Fibroblast of lung (primary cell): ENCODE measurements at regions not wholly inside any gene's neighbourhood (a gene's known extent, or its start where the extent isn't known, plus 50 kb on each side); places are given as distances from the start of the nearest gene placed in this dataset.

Source experiments
- DNase-seq, 2 donors: peaks; one replicate each; pipeline versions ENCODE4 v3.0.0 to v3.0.0-alpha.2; 2010; ENCODE audit warnings: low read depth in 2 of 2
- H2AFZ ChIP-seq: 2 replicates; pipeline ENCODE4 v1.5.1; 2012; ENCODE audit warnings: low read length, control low read depth, inconsistent platforms
- H3K27ac ChIP-seq: 2 replicates; pipeline ENCODE4 v1.5.1; 2011; ENCODE audit warnings: low read length, control low read depth; ENCODE audit not compliant: insufficient read depth
- H3K27me3 ChIP-seq: 2 replicates; pipeline ENCODE4 v1.5.1; 2011; ENCODE audit warnings: mild to moderate bottlenecking, low read length; ENCODE audit not compliant: control insufficient read depth, insufficient read depth
- H3K36me3 ChIP-seq: 2 replicates; pipeline ENCODE4 v1.5.1; 2011; ENCODE audit warnings: low read length; ENCODE audit not compliant: control insufficient read depth, insufficient read depth
- H3K4me1 ChIP-seq: 2 replicates; pipeline ENCODE4 v1.5.1; 2011; ENCODE audit warnings: low read length; ENCODE audit not compliant: control insufficient read depth, insufficient read depth; ENCODE audit errors: extremely low read depth
- H3K4me2 ChIP-seq: 2 replicates; pipeline ENCODE4 v1.5.1; 2011; ENCODE audit warnings: low read length, control low read depth; ENCODE audit not compliant: insufficient read depth; ENCODE audit errors: extremely low read depth
- H3K4me3 ChIP-seq, 4 experiments: fragments of 200-600 bp in 1 of 4; sonication (generic) in 1 of 4; replicated peaks in 1 of 4; 2 replicates each; pipeline ENCODE4 v1.5.1; 2011 to 2016; ENCODE audit warnings: low read length in 4 of 4, low read depth in 3 of 4, mild to moderate bottlenecking in 3 of 4, control low read depth in 2 of 4, inconsistent platforms in 1 of 4, mixed read lengths in 1 of 4; ENCODE audit not compliant: insufficient read depth in 1 of 4; ENCODE audit errors: control extremely low read depth in 1 of 4
- H3K79me2 ChIP-seq: 2 replicates; pipeline ENCODE4 v1.5.1; 2012; ENCODE audit warnings: mild to moderate bottlenecking, low read length, inconsistent platforms; ENCODE audit not compliant: control insufficient read depth, insufficient read depth
- H3K9ac ChIP-seq: 2 replicates; pipeline ENCODE4 v1.5.1; 2011; ENCODE audit warnings: mild to moderate bottlenecking, low read length, control low read depth; ENCODE audit not compliant: insufficient read depth
- H3K9me3 ChIP-seq: 2 replicates; pipeline ENCODE4 v1.5.1; 2012; ENCODE audit warnings: low read depth, low read length; ENCODE audit not compliant: control insufficient read depth, insufficient read depth
- H4K20me1 ChIP-seq: 2 replicates; pipeline ENCODE4 v1.5.1; 2011; ENCODE audit warnings: low read length; ENCODE audit not compliant: control insufficient read depth, insufficient read depth; ENCODE audit errors: extremely low read depth
- CTCF ChIP-seq, 2 donors: IDR thresholded peaks in 1 of 2; conservative IDR thresholded peaks in 1 of 2; 1 replicate in 1 of 2; 2 replicates in 1 of 2; pipeline ENCODE4 v1.5.1; 2011 to 2012; ENCODE audit warnings: low read length in 2 of 2, control low read depth in 1 of 2, inconsistent platforms in 1 of 2, low read depth in 1 of 2, mild to moderate bottlenecking in 1 of 2
- EZH2 ChIP-seq: IDR thresholded peaks from 2 replicates; pipeline ENCODE4 v1.5.1; 2012; ENCODE audit warnings: low read length, control low read depth, mild to moderate bottlenecking; ENCODE audit errors: missing control alignments

GRCh38 chr17:70606086-70606485, 436.8 kb downstream of the KCNJ2 start:
- no peaks in the 10 kb centered on the region for H4K20me1 ChIP-seq
- H3K9me3 ChIP-seq: no peaks in the 10 kb centered on the region
- H3K4me3 ChIP-seq: no peak overlapping the region
- no peak overlapping the region for H2AFZ ChIP-seq
- DNase-seq: no peak
- H3K27ac ChIP-seq: no peak overlapping the region
- H3K4me1 ChIP-seq: no peaks in the 10 kb centered on the region
- H3K36me3 ChIP-seq: no peaks in the 10 kb centered on the region
- H3K27me3 ChIP-seq: no peaks in the 10 kb centered on the region
- no peak overlapping the region for H3K9ac ChIP-seq
- H3K79me2 ChIP-seq: no peaks in the 10 kb centered on the region
- H3K4me2 ChIP-seq: no peak overlapping the region
- TF ChIP-seq CTCF (conservative IDR thresholded peaks at IDR 0.05 in 1 of 2, IDR thresholded peaks at IDR 0.05 in 1 of 2; ENCODE audit: low read depth in 1 of 2, low read length in 2 of 2) (no peak), EZH2 (no peak)

- Histone ChIP-seq H3K9me3 (no peaks in the 10 kb centered on the region), H3K4me2 (no peak overlapping the region), H3K4me1 (no peaks in the 10 kb centered on the region), H3K27me3 (no peaks in the 10 kb centered on the region), H3K79me2 (no peaks in the 10 kb centered on the region), H3K4me3 (no peak overlapping the region), H2AFZ (no peak overlapping the region), H3K36me3 (no peaks in the 10 kb centered on the region), H3K9ac (no peak overlapping the region), H4K20me1 (no peaks in the 10 kb centered on the region), H3K27ac (no peak overlapping the region)
- peak in 1 of 2 donors; percentile 34 for DNase-seq
- TF ChIP-seq EZH2 (no peak), CTCF (conservative IDR thresholded peaks at IDR 0.05 in 1 of 2, IDR thresholded peaks at IDR 0.05 in 1 of 2; ENCODE audit: low read depth in 1 of 2, low read length in 2 of 2) (no peak)
These were observed 438.9 kb downstream of the KCNJ2 start for GRCh38 chr17:70608193-70608592.

GRCh38 chr17:70608957-70609356, 439.6 kb downstream of the KCNJ2 start:
- Histone ChIP-seq H2AFZ (no peak overlapping the region), H3K36me3 (no peaks in the 10 kb centered on the region), H3K27me3 (no peaks in the 10 kb centered on the region), H3K9me3 (no peaks in the 10 kb centered on the region), H3K4me1 (no peaks in the 10 kb centered on the region), H3K27ac (no peak overlapping the region), H3K79me2 (no peaks in the 10 kb centered on the region), H4K20me1 (no peaks in the 10 kb centered on the region), H3K4me3 (no peak overlapping the region), H3K9ac (no peak overlapping the region), H3K4me2 (no peak overlapping the region)
- TF ChIP-seq EZH2 (no peak), CTCF (conservative IDR thresholded peaks at IDR 0.05 in 1 of 2, IDR thresholded peaks at IDR 0.05 in 1 of 2; ENCODE audit: low read depth in 1 of 2, low read length in 2 of 2) (no peak)
- no peak for DNase-seq
